HG03135 (cell line): ENCODE measurements at regions not wholly inside any gene's neighbourhood (a gene's known extent, or its start where the extent isn't known, plus 50 kb on each side); places are given as distances from the start of the nearest gene placed in this dataset.
"Not testable (repeated sequence)": the region's sequence is repeated elsewhere in the genome, so short reads cannot be mapped to it uniquely, and the experiment has no call there.

Experiments used
- ATAC-seq: cut with Tn5 transposase; IDR thresholded peaks from one replicate; pipeline ENCODE4 v1.9.1; 2021; ENCODE audit warnings: mild to moderate bottlenecking, moderate library complexity; ENCODE audit not compliant: unreplicated experiment

DNA sequence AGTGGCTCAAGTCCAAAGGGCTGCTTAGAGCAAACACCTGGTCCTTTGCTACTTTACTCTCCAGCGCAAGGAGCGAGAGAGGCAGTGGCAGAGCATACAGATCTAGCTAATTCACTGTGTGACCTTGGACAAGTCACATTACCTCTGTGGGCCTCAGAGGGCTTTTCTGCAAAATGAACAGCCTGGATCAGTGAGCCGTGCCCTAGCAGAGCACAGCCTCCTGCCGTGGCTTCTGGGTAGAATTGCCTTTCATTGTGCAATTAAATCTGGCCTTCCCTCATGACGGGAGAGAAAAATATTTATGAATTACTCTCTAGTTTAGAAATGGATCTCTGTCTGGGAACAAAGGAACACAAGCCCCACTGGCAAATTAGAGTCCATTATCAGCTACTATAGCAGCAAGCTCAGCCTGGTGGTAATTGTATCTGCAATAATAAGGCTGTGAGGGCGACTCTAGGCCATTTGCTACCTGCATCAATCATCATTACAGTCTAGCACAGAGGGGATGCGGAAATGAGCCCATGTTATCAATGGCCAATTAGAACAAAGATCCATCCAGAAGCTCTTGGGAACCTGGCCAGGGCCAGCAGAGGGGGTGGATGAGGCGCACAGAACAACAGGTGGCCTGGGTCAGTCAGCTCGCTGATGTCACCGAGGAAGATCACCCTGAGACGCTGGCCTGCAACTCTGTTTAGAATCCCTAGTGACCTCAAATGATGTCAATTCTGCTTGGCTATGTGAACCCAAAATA, 114.2 kb upstream of the LY86 start:
- no peak for ATAC-seq

DNA sequence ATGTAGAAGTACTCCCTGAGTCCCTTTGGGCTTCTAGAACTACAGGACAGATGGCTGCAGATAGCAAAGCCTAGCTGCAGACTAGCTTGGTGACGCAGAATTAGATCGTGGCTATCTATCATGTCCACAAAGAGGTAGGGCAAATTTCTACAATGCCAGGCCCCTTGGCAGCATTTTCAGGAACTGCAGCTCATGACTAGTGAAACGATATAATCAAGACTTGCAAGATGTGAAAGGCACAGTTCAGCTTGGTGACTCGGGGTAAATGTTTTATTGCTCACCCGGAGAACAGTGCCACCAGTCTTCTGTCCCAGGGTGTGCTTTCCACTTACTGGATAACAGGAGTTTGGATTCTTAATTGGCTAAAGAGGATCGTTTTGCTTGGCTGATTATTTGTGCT, 108.7 kb upstream of the LY86 start:
- no peak for ATAC-seq

DNA sequence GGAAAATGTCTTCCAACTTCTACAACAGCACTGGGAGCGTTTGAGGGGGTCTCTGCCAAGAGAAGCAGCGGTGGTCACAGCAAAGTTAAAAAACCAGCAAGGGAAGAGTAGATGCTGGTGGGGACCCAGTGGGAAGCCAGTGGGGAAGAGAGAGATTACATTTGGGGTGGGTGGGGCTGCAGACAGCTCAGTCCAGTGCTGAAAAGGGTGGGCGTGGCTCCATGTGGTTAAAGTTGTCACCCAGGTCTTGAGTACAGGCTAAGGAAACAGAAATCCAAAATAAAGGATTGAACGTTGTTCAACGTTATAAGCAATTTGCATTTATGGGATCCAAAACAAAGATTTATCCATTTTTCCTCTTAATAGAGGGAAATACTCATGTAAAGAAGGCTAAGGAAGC, 106.3 kb upstream of the LY86 start:
- ATAC-seq, result no peak

DNA sequence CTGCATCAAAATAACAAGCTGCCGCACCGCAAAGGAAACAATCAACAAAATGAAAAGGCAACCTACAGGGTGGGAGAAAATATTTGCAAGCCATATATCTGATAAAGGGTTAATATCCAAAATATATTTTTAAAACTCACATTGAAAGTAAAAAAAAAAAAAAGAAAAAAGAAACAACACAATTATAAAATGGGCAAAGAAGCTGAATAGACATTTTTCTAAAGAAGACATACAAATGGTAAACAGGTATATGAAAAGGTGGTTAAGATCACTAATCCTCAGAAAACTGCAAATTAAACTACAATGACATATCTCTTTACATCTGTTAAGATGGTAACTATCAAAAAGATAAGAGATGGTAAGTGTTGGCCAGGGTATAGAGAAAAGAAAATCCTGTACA, 105.4 kb upstream of the LY86 start:
- ATAC-seq, result no peak

DNA sequence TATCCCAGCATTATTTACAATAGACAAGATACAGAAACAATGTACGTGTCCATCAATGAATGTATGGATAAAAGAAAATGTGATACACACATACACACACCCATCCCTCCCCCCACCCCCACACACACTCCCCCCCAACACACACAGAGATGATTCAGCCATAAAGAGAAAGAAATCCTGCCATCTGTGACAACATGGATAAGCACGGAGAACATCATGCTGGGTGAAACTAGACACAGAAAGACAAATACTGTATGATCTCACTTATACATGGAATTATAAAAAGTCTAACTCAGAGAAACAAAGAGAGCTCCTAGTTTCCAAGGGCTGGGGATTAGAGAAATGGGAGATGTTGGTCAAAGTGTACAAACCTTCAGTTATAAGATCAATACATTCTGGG, 104.8 kb upstream of the LY86 start:
- no peak for ATAC-seq

DNA sequence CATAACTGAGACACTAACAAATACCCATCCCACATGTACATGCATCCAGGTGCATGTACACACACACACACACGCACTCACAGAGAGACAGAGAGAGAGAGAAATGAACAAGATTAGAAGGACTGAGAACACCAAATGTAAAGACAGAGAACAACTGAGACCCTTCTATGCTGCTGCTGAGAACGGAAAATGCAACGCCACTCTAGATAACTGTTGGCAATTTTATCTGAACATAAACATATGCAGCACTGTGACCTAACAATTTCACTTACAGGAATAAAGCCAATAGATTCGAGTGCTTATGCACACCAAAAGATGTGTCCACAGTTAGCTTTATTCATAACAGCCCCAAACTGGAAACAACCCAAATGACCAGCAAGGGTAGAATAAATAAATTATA, 103.8 kb upstream of the LY86 start:
- ATAC-seq, result no peak

DNA sequence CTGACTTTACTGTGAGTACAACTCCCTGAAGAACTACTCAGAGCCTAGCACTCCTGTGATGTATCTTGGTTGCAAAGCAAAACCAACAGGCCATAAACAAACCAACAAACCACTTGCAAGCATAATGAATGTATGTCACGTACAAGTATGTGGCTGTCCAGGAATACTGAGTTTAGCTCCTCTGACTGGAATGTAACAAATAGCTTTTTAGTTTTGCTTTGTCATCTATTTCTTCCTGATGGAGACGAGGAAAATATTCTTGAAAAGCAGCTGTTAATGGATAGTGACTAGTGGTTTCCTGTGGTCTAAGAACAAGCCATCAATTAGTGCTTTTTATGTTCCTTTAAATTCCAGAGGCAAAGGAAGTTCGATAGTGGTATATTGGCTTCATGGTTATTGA, 101.9 kb upstream of the LY86 start:
- no peak for ATAC-seq

DNA sequence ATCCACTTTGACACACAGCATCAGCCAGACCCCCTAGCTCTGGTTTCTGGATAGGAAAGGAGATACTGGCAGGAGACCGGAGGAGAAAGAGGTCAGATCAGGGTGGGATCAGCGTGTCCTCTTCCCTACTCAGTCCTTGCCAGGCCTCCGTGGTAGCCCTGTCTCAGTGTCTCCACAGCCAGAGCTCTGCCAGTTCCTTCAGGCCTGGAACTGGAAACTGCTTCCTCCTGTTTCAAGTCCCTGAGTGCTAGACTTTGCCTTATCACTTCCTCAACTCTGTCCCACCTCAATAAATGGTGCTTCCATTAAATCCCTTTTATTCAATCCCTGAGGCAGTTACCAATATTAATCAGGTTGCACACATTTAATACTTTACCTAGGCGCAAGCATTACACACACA, 96.8 kb upstream of the LY86 start:
- no peak for ATAC-seq

DNA sequence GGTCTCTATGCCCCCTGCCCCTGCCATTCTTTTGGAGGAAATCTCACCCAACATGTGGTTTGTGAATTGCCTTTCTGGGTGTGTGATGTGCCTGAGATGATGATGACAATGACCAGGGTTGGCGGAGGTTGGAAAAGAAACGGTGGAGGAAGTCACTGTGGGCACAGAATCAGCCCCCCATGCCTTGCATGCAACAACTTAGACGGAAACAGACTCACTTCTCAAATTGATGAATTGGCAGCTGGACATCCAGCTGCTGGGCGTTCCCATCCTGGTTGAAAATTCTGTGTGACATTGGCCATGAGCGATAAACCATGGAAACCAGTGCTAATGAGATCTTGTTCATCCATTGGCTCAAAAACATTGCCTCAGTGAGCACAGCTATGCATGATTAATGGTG, 95.8 kb upstream of the LY86 start:
- no peak for ATAC-seq

DNA sequence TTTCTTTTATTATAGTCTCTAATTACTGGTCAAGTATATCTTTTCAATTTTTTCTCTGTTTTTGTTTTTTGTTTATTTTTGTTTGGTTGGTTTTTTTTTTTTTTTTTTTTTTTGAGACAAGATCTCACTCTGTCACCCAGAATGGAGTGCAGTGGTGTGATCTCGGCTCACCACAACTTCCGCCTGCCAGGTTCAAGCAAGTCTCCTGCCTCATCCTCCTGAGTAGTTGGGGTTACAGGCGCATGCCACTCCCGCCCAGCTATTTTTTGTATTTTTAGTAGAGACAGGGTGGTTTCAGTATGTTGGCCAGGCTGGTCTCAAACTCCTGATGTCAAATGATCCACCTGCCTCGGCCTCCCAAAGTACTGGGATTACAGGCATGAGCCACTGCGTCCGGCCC, 94.4 kb upstream of the LY86 start:
- not testable (repeated sequence) for ATAC-seq

DNA sequence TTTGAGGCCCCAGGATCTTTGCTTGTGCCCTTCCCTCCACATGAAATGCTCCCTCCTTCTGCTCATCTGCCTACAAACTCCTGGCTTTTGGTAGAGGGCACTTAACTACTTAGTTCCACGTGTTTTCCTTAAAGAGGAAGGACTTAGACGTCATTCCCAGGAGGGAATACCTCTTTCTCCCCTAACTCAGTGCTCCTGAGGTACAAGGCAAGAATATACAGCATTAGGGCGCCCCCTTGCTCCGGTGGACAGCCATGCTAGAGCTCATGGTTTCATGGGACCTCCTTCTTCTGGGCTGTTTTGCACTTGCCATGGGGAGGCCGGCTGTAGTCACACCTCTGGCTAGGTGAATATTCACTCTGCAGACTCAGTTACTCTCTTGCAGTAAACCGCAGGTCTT, 93.8 kb upstream of the LY86 start:
- no peak for ATAC-seq

DNA sequence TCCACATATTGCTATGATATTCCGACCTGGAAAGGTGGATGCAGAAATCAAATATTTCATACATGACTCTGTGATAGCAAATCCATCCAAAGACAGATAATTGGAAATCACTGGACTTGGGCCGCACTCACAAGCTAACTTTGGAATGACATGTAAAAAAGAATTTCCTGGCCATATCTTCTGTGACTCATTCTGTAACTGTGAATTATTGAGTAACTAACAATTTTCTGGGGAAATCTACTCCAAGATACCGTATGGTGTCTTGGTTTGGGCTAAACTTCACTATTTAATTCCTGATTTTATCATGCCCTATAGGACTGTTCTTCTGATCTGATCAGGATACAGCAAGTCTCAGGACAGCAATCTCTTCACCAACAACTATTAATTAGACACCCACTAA, 92.7 kb upstream of the LY86 start:
- ATAC-seq, result no peak

DNA sequence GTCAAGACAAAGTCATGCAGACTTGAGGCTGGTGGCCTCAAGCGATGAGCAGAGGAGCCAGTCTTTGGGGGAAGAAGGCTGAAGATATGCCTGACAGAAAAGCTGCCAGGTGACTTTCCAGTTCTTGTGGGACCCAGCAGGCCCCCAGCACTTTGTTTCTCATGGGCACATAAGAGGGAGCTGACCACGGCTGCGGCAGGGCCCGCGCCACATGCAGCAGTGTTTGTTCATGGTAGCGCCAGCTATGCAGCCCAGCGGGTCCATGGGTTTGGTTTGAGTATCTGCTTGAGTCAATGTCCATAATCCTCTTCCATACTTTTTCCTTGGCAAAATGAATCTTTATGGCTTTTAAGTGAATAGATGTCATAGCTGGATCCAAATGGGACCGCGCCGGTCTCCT, 91.0 kb upstream of the LY86 start:
- no peak for ATAC-seq

DNA sequence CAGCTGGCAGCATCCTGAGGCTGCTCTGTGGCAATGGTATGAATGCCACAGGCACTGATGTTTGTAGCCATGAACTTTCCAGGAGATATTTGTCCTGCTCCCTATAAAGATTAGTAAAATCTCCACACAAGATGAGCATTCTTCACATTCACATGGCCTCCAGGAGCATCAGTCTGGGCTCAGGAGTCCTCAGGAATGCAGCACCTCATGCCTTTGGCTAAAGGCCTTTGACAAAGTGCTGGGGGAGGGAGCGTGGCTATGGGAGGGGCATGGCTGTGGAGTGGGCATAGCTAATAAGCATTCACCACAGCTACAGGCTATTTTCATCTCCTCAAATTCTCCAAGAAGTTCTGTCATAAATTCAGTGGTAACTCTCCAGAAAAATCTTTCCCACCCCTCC, 90.5 kb upstream of the LY86 start:
- no peak for ATAC-seq

DNA sequence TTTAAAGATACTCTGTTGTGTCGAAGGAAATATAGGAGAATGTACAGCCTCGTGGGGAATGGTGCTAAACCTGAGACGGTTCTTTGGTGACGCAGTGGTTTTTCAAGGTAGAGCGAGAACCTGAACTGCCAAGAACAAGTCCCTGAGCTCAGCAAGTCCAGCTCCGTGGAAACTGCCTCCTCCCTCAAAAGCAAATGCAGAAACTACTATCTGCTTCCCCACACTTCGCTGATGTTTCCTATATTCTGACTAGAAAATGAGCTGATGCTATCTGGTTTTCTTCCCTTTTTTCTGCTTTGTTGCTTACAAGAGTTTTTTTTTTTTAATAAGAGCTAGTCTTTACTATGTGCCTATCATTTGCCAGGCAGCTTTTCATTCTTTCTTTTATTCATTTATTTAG, 85.3 kb upstream of the LY86 start:
- no peak for ATAC-seq

DNA sequence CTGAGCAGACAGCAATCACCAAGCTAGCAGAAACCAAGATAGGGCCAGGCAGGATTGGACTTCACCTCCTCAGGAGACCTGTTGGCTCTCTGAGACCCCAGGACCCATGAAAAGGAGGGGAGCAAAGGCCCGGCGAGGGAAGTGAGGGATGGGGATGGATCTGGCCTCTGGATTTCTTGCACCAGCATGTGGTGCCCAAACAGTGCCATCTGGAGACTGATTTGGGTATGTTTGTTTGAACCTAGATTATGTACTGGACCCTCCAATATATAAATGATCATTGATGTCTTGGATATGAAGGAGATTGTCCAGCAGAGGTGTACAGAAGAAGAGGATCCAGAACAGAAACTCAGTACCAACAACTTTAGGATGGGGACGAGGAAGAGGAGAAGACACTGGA, 83.4 kb upstream of the LY86 start:
- ATAC-seq, result no peak

DNA sequence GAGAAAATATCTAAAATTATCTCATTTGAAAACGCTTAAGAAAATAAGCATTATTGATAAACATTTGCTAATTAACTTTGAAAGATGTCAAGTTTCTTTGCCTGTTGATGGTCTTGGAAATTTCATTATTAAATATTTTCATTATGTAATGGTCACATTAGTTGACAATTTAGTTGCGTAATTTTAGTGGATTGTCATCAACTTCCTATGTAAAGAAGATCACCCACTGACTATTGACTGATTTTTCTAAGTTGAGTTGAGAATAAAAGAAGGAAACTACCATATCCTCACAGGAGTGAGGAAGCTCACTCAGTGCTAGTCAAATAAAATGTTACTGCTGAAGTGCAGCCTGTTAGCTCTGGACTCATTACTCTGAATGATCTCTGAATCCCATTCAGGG, 79.9 kb upstream of the LY86 start:
- ATAC-seq, result no peak

DNA sequence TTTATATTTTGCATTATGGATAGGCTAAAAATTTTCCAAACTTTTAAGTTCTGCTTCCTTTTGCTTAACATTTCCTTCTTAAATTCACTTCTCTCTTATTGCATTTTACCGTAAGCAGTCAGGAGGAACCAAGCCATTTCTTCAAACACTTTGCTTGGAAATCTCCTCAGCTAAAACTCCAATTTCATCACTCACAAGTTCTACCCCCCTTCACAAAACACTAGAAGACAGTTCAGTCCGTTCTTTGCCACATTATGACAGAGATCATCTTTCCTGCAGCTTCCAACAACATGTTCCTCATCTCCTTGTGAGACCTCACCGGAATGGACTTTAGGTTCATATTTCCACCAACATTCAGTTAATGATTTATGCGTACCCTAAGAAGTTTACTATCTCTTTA, 79.2 kb upstream of the LY86 start:
- no peak for ATAC-seq

DNA sequence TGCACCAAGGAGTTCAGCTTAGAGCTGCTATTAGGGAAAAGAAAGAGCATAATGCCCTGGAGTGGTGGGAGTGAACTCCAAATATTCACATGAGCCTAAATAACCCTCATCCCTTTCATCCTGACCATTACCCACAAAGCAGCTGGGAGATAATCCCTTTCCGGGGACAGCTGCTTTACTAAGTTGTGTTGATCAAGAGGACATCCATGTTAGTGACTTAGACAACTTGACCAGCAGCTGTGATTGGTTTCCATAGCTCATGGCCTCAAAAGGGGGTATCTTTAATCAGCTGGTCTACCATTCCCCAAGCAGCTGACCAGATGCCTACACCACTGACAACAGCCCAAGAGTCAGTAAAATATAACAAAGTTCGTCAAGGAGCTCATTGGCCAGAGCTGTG, 75.8 kb upstream of the LY86 start:
- no peak for ATAC-seq

DNA sequence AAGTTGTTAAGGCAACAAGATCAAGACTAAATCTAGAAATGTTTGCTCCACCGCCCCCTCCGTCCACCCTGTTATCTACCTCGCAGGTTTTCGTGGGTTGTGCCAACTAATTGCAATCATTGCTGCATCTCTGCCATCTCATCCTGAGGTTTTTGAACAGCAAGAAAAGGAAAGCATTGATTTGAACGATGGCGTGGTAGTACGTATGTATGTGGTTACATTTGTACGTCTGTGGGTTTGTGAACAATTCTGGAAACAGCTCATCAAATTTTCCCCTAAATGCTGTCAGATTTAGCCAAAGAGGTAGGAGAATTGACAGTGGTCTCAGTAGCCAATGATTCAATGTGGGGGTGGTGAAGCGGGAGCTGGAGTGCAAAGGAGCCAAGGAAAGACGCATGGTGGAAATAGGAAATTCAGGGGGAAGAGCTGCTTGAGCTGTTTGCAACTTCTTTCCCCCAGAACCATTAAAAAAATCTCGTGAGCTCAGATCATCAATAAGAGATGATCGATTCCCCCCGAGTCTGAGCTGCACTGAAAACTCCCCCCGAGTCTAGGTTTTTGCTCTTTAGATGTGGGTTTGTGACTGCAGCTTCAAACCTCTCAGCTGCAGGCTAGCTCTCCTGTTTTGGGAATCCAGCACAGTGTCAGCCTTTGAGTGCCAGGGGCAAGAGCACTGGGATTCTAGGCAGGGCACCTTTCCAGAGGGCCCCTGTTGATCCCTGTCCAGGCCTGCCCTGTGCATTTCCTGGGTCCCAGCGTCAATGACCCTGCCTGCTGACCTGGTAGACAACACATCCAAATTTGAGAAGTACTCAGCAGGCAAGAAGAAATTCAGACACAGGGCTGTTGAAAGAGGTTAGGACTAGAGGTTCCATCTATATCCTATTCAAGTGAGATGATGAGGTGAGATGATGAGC, 72.6 kb upstream of the LY86 start:
- no peak for ATAC-seq

DNA sequence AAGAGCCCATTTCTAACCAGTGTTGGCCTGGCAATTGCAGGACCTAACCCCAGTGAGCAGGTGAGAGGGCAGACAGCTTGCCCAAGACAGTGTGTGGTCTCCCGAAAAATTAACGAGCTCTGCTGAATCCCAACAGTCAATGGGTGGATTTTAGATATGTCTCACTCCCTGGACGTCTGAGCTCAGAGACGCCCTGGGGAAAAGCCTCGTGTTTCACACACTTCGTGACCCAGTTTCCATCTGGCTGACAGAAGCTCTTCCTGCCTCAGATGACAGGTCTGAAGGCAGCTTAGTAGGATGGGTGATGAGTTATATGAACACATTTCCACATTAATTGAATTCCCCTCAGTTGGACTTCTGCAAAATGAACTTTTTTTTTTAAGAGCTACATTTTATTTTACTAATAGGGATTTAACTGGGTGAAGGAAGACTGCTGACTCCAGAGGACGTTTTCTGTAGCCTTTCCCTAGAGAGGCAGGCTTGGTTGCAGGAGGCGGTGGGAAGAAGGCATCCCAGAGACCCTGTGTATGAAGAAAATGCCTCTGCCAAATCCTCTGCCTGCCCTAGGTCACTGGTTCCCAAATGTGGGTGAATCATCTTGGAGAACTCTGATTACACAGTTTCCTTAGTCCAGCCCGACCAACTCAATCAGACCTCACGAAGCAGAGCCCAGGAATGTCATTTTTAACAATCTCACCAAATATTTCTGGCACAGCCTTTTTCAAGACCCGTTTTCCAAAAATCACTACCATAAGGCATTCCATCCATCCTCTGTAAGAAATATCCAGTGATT, 71.7 kb upstream of the LY86 start:
- no peak for ATAC-seq
